ENCODE measurements at regions not wholly inside any gene's neighbourhood (a gene's known extent, or its start where the extent isn't known, plus 50 kb on each side); places are given as distances from the start of the nearest gene placed in this dataset.

- TF ChIP-seq CTCF (IDR thresholded peaks at IDR 0.05) (no peak), POLR2A (IDR thresholded peaks at IDR 0.05) (no peak)
These were observed 417.5 kb downstream of the LRIG3 start for GRCh38 chr12:58502841-58503240.

All from gastroesophageal sphincter (tissue), 3 donors.